DOHH2 (cell line): ENCODE measurements at regions not wholly inside any gene's neighbourhood (a gene's known extent, or its start where the extent isn't known, plus 50 kb on each side); places are given as distances from the start of the nearest gene placed in this dataset.

Source experiments
- CTCF ChIP-seq: fragments of 200-600 bp; sonication (generic); IDR thresholded peaks from one replicate; pipeline ENCODE4 v1.5.1; 2014; ENCODE audit warnings: antibody characterized with exemption, mild to moderate bottlenecking, low read depth, low read length; ENCODE audit not compliant: poor library complexity, severe bottlenecking
- EZH2phosphoT487 ChIP-seq: fragments of 200-600 bp; sonication (generic); IDR thresholded peaks from 2 replicates; pipeline ENCODE4 v1.6.1; 2017; ENCODE audit warnings: borderline replicate concordance, mild to moderate bottlenecking, antibody characterized with exemption, low read length, moderate library complexity, mixed read lengths

GRCh38 chr11:69985641-69986439, 92.3 kb upstream of the ANO1 start:
- TF ChIP-seq CTCF (no peak), EZH2phosphoT487 (no peak)
